NB4 (cell line): ENCODE measurements at regions not wholly inside any gene's neighbourhood (a gene's known extent, or its start where the extent isn't known, plus 50 kb on each side); places are given as distances from the start of the nearest gene placed in this dataset.

ENCODE experiments used
- MYC ChIP-seq: IDR thresholded peaks from 2 replicates; pipeline ENCODE4 v1.6.1; 2011; ENCODE audit warnings: low read depth, low read length
- POLR2A ChIP-seq: IDR thresholded peaks from 2 replicates; pipeline ENCODE4 v1.6.1; 2011; ENCODE audit warnings: mild to moderate bottlenecking; ENCODE audit not compliant: insufficient read length; ENCODE audit errors: extremely low read depth
- TF ChIP-seq, protein P1 (sequence below): IDR thresholded peaks from one replicate; pipeline ENCODE4 v1.5.1; 2012; ENCODE audit warnings: low read depth, low read length
- TF ChIP-seq, protein P2 (sequence below): IDR thresholded peaks from 2 replicates; pipeline ENCODE4 v1.6.1; 2011; ENCODE audit warnings: low read depth, low read length

DNA sequence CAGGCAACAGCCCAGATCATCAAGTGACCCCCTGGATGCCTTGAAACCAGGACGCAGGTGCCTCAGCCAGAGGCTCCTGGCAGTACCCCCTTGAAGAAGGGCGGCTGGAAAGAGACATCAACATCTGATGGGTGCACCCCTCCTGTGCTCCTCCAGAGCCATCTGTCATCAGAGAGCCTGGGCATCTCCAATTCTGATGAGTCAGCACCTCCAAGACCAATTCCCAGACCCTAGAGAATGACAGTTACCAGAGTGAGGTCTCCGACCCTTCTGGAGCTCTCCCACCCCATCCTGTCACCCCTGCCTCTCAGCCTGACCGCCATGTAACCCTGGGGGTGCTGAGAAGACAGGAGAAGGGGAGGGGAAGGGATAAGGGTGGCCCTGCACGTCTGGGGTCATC lies 433.7 kb downstream of the SOX9 start:
- TF ChIP-seq POLR2A (no peak), MYC (no peak)
- TF ChIP-seq, protein P1, sequence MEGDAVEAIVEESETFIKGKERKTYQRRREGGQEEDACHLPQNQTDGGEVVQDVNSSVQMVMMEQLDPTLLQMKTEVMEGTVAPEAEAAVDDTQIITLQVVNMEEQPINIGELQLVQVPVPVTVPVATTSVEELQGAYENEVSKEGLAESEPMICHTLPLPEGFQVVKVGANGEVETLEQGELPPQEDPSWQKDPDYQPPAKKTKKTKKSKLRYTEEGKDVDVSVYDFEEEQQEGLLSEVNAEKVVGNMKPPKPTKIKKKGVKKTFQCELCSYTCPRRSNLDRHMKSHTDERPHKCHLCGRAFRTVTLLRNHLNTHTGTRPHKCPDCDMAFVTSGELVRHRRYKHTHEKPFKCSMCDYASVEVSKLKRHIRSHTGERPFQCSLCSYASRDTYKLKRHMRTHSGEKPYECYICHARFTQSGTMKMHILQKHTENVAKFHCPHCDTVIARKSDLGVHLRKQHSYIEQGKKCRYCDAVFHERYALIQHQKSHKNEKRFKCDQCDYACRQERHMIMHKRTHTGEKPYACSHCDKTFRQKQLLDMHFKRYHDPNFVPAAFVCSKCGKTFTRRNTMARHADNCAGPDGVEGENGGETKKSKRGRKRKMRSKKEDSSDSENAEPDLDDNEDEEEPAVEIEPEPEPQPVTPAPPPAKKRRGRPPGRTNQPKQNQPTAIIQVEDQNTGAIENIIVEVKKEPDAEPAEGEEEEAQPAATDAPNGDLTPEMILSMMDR: no peak
- TF ChIP-seq, protein P2, sequence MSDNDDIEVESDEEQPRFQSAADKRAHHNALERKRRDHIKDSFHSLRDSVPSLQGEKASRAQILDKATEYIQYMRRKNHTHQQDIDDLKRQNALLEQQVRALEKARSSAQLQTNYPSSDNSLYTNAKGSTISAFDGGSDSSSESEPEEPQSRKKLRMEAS: no peak
